ENCODE measurements at regions not wholly inside any gene's neighbourhood (a gene's known extent, or its start where the extent isn't known, plus 50 kb on each side); places are given as distances from the start of the nearest gene placed in this dataset.

GRCh38 chr2:55111570-55112228, 61.4 kb upstream of the RTN4 start:
- Histone ChIP-seq H3K27me3 (no peaks in the 10 kb centered on the region), H3K36me3 (no peaks in the 10 kb centered on the region), H3K4me3 (no peak overlapping the region), H3K4me1 (peaks cover 0 to 13% (median 0%) of the 10 kb centered on the region in 4 donors), H3K27ac (peak overlapping the region; percentile 28 to 87 (median 65)), H3K9me3 (no peaks in the 10 kb centered on the region)
- peak in 1 of 3 donors; percentile 66 for DNase-seq
- TF ChIP-seq POLR2A (IDR thresholded peaks at IDR 0.05): no peak
- TF ChIP-seq, protein P1, sequence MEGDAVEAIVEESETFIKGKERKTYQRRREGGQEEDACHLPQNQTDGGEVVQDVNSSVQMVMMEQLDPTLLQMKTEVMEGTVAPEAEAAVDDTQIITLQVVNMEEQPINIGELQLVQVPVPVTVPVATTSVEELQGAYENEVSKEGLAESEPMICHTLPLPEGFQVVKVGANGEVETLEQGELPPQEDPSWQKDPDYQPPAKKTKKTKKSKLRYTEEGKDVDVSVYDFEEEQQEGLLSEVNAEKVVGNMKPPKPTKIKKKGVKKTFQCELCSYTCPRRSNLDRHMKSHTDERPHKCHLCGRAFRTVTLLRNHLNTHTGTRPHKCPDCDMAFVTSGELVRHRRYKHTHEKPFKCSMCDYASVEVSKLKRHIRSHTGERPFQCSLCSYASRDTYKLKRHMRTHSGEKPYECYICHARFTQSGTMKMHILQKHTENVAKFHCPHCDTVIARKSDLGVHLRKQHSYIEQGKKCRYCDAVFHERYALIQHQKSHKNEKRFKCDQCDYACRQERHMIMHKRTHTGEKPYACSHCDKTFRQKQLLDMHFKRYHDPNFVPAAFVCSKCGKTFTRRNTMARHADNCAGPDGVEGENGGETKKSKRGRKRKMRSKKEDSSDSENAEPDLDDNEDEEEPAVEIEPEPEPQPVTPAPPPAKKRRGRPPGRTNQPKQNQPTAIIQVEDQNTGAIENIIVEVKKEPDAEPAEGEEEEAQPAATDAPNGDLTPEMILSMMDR (IDR thresholded peaks at IDR 0.05): no peak

DNA sequence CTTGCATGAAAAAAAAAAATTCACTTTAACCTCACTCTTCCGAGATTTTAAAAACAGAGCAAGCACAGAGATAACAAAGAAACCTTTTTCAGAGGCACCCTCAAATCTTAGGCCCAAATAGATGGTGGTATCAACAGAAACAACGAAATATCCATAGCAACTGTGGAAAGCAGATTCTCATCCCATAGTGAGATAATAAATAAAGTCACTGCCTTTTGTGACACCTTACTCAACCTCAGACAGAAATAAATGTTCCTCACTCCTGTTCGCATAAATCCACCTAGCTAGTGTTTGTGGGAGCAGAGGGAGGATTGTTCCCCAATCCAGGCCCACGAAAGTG, 60.9 kb upstream of the RTN4 start:
- Histone ChIP-seq H3K27ac (peak overlapping the region; percentile 28 to 87 (median 65)), H3K4me3 (no peak overlapping the region), H3K9me3 (no peaks in the 10 kb centered on the region), H3K36me3 (no peaks in the 10 kb centered on the region), H3K27me3 (no peaks in the 10 kb centered on the region), H3K4me1 (peaks cover 0 to 13% (median 0%) of the 10 kb centered on the region in 4 donors)
- no peak for DNase-seq
- TF ChIP-seq, protein P1 (IDR thresholded peaks at IDR 0.05): no peak
- TF ChIP-seq POLR2A (IDR thresholded peaks at IDR 0.05): no peak

DNA sequence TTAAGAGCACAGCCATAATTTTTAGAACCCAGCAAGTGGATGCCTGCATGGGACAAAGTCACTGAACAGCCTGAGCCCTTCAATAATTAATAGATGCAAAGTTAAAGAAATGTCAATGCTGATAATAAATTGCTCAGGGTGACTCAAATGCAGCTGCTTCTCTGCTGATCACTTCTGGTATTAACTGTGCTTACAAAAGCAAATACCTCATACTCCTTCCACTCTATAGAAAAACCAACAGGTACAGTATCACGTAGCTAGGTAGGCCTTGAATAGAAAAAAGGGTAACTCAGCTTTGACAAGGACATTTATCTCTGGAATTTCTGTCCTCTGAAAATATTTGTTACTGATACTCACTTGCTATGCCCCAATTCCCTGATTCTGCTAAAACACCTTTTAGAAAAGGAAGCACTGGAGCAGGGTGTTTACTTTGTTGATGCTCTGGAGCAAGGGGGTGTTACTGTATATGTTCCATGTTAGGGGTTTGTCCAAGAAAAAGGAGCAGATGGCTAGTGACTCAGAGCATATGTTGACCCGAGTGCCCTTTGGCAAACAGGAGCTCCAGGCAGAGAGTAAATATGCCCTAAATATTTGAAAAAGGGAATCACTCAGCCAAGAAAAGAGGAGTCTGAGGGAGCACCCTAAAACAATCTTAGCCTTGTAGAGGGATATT, 59.1 kb upstream of the RTN4 start:
- Histone ChIP-seq H3K9me3 (no peaks in the 10 kb centered on the region), H3K4me1 (peaks cover 0 to 13% (median 0%) of the 10 kb centered on the region in 4 donors), H3K27ac (peak overlapping the region in 1 of 4 donors; percentile 20), H3K4me3 (no peak overlapping the region), H3K27me3 (no peaks in the 10 kb centered on the region), H3K36me3 (no peaks in the 10 kb centered on the region)
- no peak for TF ChIP-seq POLR2A (IDR thresholded peaks at IDR 0.05)
- TF ChIP-seq, protein P1 (IDR thresholded peaks at IDR 0.05): no peak
- DNase-seq: no peak

GRCh38 chr2:55108456-55109160, 58.4 kb upstream of the RTN4 start:
- DNase-seq: no peak
- Histone ChIP-seq H3K36me3 (no peaks in the 10 kb centered on the region), H3K4me3 (no peak overlapping the region), H3K4me1 (peaks cover 0 to 13% (median 0%) of the 10 kb centered on the region in 4 donors), H3K9me3 (no peaks in the 10 kb centered on the region), H3K27me3 (no peaks in the 10 kb centered on the region), H3K27ac (peak overlapping the region in 1 of 4 donors; percentile 23)
- TF ChIP-seq, protein P1 (IDR thresholded peaks at IDR 0.05): no peak
- no peak for TF ChIP-seq POLR2A (IDR thresholded peaks at IDR 0.05)

DNA sequence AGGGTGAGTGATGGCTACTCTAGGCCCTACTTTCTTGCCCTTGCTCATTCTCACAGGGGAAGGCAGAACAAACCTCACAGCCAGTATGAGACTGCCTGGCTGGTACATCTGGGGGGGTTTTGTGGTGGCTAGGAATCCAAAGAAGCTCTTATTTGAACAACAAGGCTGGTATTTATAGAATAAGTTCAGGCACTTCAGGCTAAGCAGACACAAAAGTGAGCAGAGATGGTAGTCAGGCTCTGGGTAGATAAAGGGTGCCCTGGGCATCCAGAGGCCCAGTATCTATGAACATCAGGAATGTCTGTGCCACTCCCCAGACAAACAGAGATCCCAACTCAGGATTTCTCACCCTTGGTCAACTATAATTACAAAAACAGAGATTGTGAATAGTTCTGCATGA, 57.2 kb upstream of the RTN4 start:
- TF ChIP-seq, protein P1 (IDR thresholded peaks at IDR 0.05): no peak
- TF ChIP-seq POLR2A (IDR thresholded peaks at IDR 0.05): no peak
- no peak for DNase-seq
- no peaks in the 10 kb centered on the region for H3K36me3 ChIP-seq
- H3K4me1 ChIP-seq: peaks cover 0 to 13% (median 0%) of the 10 kb centered on the region in 4 donors
- no peak overlapping the region for H3K27ac ChIP-seq
- no peak overlapping the region for H3K4me3 ChIP-seq
- no peaks in the 10 kb centered on the region for H3K9me3 ChIP-seq
- H3K27me3 ChIP-seq: no peaks in the 10 kb centered on the region

All from Peyer's patch (tissue), 4 donors.